K562 (cell line): ENCODE measurements at regions not wholly inside any gene's neighbourhood (a gene's known extent, or its start where the extent isn't known, plus 50 kb on each side); places are given as distances from the start of the nearest gene placed in this dataset.

Experiments
- CTBP1 ChIP-seq: fragments of 450-650 bp; IDR thresholded peaks from 2 replicates; pipeline ENCODE4 v1.6.1; 2016; ENCODE audit warnings: borderline replicate concordance
- HNRNPH1 ChIP-seq: fragments of 200-400 bp; formaldehyde crosslinking; optimal IDR thresholded peaks from 2 replicates; pipeline ENCODE3; 2017; ENCODE audit warnings: low read depth, mild to moderate bottlenecking, low read length, moderate library complexity
- SP1 ChIP-seq: sonication (generic); formaldehyde crosslinking; IDR thresholded peaks from 2 replicates; pipeline ENCODE4 v1.8.1; 2022; ENCODE audit warnings: mild to moderate bottlenecking, missing genetic modification reagents

GRCh38 chr4:92235731-92236130 lies 68.0 kb upstream of the GRID2 start:
- TF ChIP-seq SP1 (no peak), HNRNPH1 (no peak), CTBP1 (no peak)
